Progenitor cell of endocrine pancreas (in vitro differentiated cells): ENCODE measurements at regions not wholly inside any gene's neighbourhood (a gene's known extent, or its start where the extent isn't known, plus 50 kb on each side); places are given as distances from the start of the nearest gene placed in this dataset.

Experiments
- DNase-seq: peaks from one replicate; pipeline ENCODE4 v3.0.0; 2021; ENCODE audit warnings: low spot score; ENCODE audit not compliant: unreplicated experiment
- H3K27ac Mint-ChIP-seq: 2 replicates; pipeline ENCODE4 v1.8.0; 2021; ENCODE audit warnings: mild to moderate bottlenecking, moderate library complexity, mixed read lengths
- H3K27me3 Mint-ChIP-seq: 2 replicates; pipeline ENCODE4 v1.8.0; 2021; ENCODE audit warnings: mixed read lengths
- H3K36me3 Mint-ChIP-seq: 2 replicates; pipeline ENCODE4 v1.8.0; 2022; ENCODE audit warnings: mixed read lengths; ENCODE audit not compliant: insufficient read depth
- H3K4me1 Mint-ChIP-seq: 2 replicates; pipeline ENCODE4 v1.8.0; 2021; ENCODE audit warnings: low read depth, mixed read lengths
- H3K4me3 Mint-ChIP-seq: 2 replicates; pipeline ENCODE4 v1.8.0; 2021; ENCODE audit warnings: low read depth, mild to moderate bottlenecking, moderate library complexity, mixed read lengths
- H3K9me3 Mint-ChIP-seq: 2 replicates; pipeline ENCODE4 v1.8.0; 2021; ENCODE audit warnings: low read depth, mixed read lengths
- TF ChIP-seq, protein P1 (sequence below): fragments of 200-600 bp; sonication (generic); IDR thresholded peaks from one replicate; pipeline ENCODE4 v1.5.0; 2021; ENCODE audit warnings: antibody characterized with exemption, mild to moderate bottlenecking; ENCODE audit not compliant: unreplicated experiment

GRCh38 chr6:137286916-137287315, 67.7 kb upstream of the IFNGR1 start:
- H3K27me3 Mint-ChIP-seq = peaks cover 21% of the 10 kb centered on the region
- TF ChIP-seq, protein P1, sequence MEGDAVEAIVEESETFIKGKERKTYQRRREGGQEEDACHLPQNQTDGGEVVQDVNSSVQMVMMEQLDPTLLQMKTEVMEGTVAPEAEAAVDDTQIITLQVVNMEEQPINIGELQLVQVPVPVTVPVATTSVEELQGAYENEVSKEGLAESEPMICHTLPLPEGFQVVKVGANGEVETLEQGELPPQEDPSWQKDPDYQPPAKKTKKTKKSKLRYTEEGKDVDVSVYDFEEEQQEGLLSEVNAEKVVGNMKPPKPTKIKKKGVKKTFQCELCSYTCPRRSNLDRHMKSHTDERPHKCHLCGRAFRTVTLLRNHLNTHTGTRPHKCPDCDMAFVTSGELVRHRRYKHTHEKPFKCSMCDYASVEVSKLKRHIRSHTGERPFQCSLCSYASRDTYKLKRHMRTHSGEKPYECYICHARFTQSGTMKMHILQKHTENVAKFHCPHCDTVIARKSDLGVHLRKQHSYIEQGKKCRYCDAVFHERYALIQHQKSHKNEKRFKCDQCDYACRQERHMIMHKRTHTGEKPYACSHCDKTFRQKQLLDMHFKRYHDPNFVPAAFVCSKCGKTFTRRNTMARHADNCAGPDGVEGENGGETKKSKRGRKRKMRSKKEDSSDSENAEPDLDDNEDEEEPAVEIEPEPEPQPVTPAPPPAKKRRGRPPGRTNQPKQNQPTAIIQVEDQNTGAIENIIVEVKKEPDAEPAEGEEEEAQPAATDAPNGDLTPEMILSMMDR = no peak
- H3K36me3 Mint-ChIP-seq = no peaks in the 10 kb centered on the region
- H3K9me3 Mint-ChIP-seq = no peaks in the 10 kb centered on the region
- no peak overlapping the region for H3K4me3 Mint-ChIP-seq
- H3K27ac Mint-ChIP-seq = no peak overlapping the region
- DNase-seq = no peak
- H3K4me1 Mint-ChIP-seq = no peaks in the 10 kb centered on the region

DNA sequence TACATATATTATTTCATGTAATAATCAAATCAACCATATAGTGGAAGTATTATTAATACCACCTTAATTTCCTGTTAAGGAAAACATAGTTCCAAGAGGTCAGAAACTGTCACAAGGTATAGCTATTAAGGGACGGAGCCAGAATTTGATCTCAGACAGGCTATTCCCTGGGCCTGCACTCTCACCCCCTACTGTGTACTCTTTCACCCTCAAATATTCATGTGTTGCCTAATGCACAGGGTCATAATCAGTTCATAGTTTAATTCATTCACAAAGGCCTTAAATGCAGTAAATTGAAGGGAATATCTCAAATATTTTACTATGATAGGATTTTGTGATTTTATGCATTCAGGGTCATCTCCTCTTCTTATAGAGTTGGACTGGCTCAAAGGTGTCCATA, 67.2 kb upstream of the IFNGR1 start:
- TF ChIP-seq, protein P1 = no peak
- Mint-ChIP-seq H3K9me3 (no peaks in the 10 kb centered on the region), H3K36me3 (no peaks in the 10 kb centered on the region), H3K27ac (no peak overlapping the region), H3K4me3 (no peak overlapping the region), H3K27me3 (peaks cover 21% of the 10 kb centered on the region), H3K4me1 (no peaks in the 10 kb centered on the region)
- DNase-seq = no peak

- Mint-ChIP-seq H3K27ac (no peak overlapping the region), H3K9me3 (no peaks in the 10 kb centered on the region), H3K4me1 (no peaks in the 10 kb centered on the region), H3K4me3 (no peak overlapping the region), H3K27me3 (peaks cover 33% of the 10 kb centered on the region), H3K36me3 (no peaks in the 10 kb centered on the region)
- TF ChIP-seq, protein P1 = no peak
- no peak for DNase-seq
These were observed 65.6 kb upstream of the IFNGR1 start for GRCh38 chr6:137284811-137285110.

DNA sequence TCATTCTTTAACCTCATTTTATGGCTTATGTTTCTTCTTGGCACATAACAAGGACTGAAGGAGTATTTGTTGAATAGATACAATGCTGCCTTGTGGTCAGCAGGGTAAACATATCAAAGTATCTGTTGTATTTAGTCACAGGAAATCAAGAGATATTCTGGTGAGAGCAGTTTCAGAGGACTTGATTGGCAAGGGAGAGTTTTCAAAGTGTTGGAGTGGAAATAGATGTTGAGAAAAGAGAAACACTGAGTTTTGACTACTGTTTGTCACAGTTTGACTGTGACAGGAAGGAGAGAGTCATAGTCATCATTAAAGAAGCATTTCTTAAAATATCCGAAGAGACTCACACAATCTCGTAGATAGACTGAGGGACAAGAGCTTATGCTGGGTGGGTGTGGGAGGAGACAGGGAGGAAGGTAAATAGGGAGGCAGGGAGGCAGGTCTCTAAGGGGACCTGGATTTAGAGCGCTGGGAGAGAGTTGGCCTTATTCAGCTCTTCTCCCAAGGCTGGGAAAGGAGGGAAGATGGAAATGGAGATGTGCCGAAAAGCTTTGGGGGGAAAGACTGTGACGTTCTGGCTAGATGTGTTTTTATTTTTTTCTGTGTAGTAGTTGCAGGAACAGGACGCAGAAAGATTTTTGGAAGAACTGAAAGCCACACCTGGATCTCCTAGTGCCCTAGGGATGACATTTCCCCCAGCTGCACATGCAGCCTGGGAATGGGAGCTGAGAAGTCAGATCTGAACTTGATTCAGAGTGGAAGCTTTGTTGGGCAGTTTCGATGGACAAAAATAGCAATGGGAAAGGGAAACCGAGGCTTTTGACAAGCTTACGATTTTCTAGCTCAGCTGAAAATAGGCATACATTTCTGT, 65.0 kb upstream of the IFNGR1 start:
- H3K27ac Mint-ChIP-seq = no peak overlapping the region
- no peaks in the 10 kb centered on the region for H3K9me3 Mint-ChIP-seq
- no peaks in the 10 kb centered on the region for H3K36me3 Mint-ChIP-seq
- DNase-seq = no peak
- no peaks in the 10 kb centered on the region for H3K4me1 Mint-ChIP-seq
- TF ChIP-seq, protein P1 = no peak
- H3K27me3 Mint-ChIP-seq = peaks cover 39% of the 10 kb centered on the region
- no peak overlapping the region for H3K4me3 Mint-ChIP-seq

DNA sequence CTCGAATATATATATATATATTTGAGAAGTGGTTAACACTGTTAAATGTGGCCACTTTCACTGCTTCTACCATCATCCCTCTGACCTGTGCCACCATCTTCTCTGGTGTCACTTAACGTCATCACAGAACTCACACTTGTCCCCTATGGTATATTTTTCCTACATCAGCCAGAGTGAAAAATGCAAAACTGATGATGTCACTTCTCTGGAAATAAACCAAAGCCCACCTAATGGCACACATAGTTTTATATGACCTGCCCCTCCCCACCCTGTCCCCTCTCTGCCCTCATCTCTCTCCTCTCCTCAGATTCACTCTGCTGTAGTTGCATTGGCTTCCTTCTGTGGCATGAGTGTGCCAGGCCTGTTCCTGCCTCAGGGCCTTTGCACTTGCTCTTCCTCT, 63.9 kb upstream of the IFNGR1 start:
- TF ChIP-seq, protein P1 = no peak
- Mint-ChIP-seq H3K9me3 (no peaks in the 10 kb centered on the region), H3K27ac (no peak overlapping the region), H3K36me3 (no peaks in the 10 kb centered on the region), H3K4me3 (no peak overlapping the region), H3K27me3 (peaks cover 48% of the 10 kb centered on the region), H3K4me1 (no peaks in the 10 kb centered on the region)
- DNase-seq = no peak
